OCI-LY3 (cell line): ENCODE measurements at regions not wholly inside any gene's neighbourhood (a gene's known extent, or its start where the extent isn't known, plus 50 kb on each side); places are given as distances from the start of the nearest gene placed in this dataset.

Source experiments
- EZH2phosphoT487 ChIP-seq: fragments of 200-600 bp; shearing (Covaris generic); IDR thresholded peaks from 2 replicates; pipeline ENCODE4 v1.6.1; 2018; ENCODE audit warnings: antibody characterized with exemption, mixed run types, low read depth
- TF ChIP-seq, protein P1 (sequence below): fragments of 200-600, 300-600 bp; sonication (generic); IDR thresholded peaks from 2 replicates; pipeline ENCODE4 v1.5.1; 2014; ENCODE audit warnings: antibody characterized with exemption, low read length, low read depth

DNA sequence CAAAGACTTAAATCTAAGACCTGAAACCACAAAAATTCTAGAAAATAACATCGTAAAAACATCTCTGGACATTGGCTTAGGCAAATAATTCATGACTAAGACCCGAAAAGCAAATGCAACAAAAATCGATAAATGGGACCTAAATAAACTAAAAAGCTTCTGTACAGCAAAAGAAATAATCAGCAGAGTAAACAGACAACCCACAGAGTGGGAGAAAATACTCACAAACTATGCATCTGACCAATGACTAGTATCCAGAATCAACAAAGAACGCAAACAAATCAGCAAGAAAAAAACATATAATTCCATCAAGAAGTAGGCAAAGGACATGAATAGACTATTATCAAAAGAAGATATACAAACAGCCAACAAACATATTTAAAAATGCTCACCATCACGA is 749.4 kb downstream of the PLOD2 start:
- TF ChIP-seq, protein P1, sequence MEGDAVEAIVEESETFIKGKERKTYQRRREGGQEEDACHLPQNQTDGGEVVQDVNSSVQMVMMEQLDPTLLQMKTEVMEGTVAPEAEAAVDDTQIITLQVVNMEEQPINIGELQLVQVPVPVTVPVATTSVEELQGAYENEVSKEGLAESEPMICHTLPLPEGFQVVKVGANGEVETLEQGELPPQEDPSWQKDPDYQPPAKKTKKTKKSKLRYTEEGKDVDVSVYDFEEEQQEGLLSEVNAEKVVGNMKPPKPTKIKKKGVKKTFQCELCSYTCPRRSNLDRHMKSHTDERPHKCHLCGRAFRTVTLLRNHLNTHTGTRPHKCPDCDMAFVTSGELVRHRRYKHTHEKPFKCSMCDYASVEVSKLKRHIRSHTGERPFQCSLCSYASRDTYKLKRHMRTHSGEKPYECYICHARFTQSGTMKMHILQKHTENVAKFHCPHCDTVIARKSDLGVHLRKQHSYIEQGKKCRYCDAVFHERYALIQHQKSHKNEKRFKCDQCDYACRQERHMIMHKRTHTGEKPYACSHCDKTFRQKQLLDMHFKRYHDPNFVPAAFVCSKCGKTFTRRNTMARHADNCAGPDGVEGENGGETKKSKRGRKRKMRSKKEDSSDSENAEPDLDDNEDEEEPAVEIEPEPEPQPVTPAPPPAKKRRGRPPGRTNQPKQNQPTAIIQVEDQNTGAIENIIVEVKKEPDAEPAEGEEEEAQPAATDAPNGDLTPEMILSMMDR: no peak
- no peak for TF ChIP-seq EZH2phosphoT487
